GM19238 (cell line): ENCODE measurements at regions not wholly inside any gene's neighbourhood (a gene's known extent, or its start where the extent isn't known, plus 50 kb on each side); places are given as distances from the start of the nearest gene placed in this dataset.
"Not testable (repeated sequence)": the region's sequence is repeated elsewhere in the genome, so short reads cannot be mapped to it uniquely, and the experiment has no call there.

ENCODE experiments used
- DNase-seq: peaks from one replicate; pipeline ENCODE4 v3.0.0; 2011; ENCODE audit warnings: low spot score; ENCODE audit not compliant: insufficient read length

GRCh38 chr11:28911829-28912228 is 803.6 kb downstream of the METTL15 start:
- DNase-seq = no peak

- no peak for DNase-seq
These were observed 802.7 kb downstream of the METTL15 start for GRCh38 chr11:28910926-28911325.

- DNase-seq = no peak
These were observed 795.5 kb downstream of the METTL15 start for GRCh38 chr11:28903716-28904115.

GRCh38 chr11:28900427-28900826 is 792.2 kb downstream of the METTL15 start:
- DNase-seq = no peak

- DNase-seq = no peak
These were observed 791.5 kb downstream of the METTL15 start for GRCh38 chr11:28899706-28900105.

GRCh38 chr11:28890601-28891040 is 782.4 kb downstream of the METTL15 start:
- not testable (repeated sequence) for DNase-seq

GRCh38 chr11:28887681-28888080 is 779.5 kb downstream of the METTL15 start:
- DNase-seq = no peak

GRCh38 chr11:28879869-28880268 is 771.7 kb downstream of the METTL15 start:
- DNase-seq = no peak

GRCh38 chr11:28878025-28878424 is 769.8 kb downstream of the METTL15 start:
- no peak for DNase-seq

- no peak for DNase-seq
These were observed 769.2 kb downstream of the METTL15 start for GRCh38 chr11:28877340-28877739.

- no peak for DNase-seq
These were observed 766.5 kb downstream of the METTL15 start for GRCh38 chr11:28874706-28875105.

GRCh38 chr11:28871090-28871489 is 762.9 kb downstream of the METTL15 start:
- no peak for DNase-seq

- DNase-seq = no peak
These were observed 755.2 kb downstream of the METTL15 start for GRCh38 chr11:28863422-28863821.

- no peak for DNase-seq
These were observed 752.7 kb downstream of the METTL15 start for GRCh38 chr11:28860893-28861292.

GRCh38 chr11:28858076-28858475 is 749.9 kb downstream of the METTL15 start:
- no peak for DNase-seq

GRCh38 chr11:28849053-28849452 is 740.9 kb downstream of the METTL15 start:
- no peak for DNase-seq

- no peak for DNase-seq
These were observed 734.5 kb downstream of the METTL15 start for GRCh38 chr11:28842716-28843115.

- DNase-seq = no peak
These were observed 730.6 kb downstream of the METTL15 start for GRCh38 chr11:28838741-28839140.

GRCh38 chr11:28837599-28837998 is 729.4 kb downstream of the METTL15 start:
- no peak for DNase-seq

- DNase-seq = no peak
These were observed 728.3 kb downstream of the METTL15 start for GRCh38 chr11:28836285-28837081.

GRCh38 chr11:28835790-28836189 is 727.6 kb downstream of the METTL15 start:
- no peak for DNase-seq

- no peak for DNase-seq
These were observed 727.1 kb downstream of the METTL15 start for GRCh38 chr11:28835317-28835716.

- no peak for DNase-seq
These were observed 726.7 kb downstream of the METTL15 start for GRCh38 chr11:28834877-28835276.
